Dermis microvascular lymphatic vessel endothelial cell (primary cell): ENCODE measurements at regions not wholly inside any gene's neighbourhood (a gene's known extent, or its start where the extent isn't known, plus 50 kb on each side); places are given as distances from the start of the nearest gene placed in this dataset.
"Not testable (repeated sequence)": the region's sequence is repeated elsewhere in the genome, so short reads cannot be mapped to it uniquely, and the experiment has no call there.

ENCODE experiments used
- DNase-seq, 2 donors: peaks; one replicate each; pipeline versions ENCODE4 v3.0.0 to v3.0.0-alpha.2; 2010; ENCODE audit warnings: low read depth in 2 of 2

DNA sequence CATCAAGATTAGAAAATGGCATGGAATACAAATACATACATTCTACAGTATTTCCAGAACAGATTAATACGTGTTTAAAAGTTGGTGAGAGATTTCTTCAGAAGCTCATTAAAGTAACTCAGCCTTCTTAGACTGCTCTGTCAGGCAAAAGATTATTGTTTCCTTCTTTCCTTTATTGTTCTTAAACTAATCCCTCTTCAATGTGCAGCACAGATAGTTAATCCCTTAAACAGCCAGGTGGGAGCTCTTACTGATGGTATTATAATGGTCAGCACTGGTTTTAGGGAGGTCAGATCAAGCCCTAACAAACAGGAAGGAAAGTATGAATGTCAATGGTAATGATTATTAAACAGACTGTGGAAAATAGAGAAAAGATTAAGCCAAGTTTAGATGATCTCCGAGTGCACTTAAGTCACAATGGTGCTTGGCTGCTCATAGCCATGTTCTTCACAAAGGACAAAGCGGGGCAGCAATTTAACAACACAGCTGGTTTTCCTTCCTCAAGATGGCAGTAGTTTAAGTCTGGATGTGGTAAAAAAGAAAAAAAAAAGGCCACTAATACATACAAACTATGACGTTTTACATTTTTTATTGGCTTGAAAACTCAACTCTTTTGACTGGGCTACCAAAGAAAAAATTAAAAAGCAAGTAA is 992.6 kb downstream of the PCDH9 start:
- DNase-seq: no peak

DNA sequence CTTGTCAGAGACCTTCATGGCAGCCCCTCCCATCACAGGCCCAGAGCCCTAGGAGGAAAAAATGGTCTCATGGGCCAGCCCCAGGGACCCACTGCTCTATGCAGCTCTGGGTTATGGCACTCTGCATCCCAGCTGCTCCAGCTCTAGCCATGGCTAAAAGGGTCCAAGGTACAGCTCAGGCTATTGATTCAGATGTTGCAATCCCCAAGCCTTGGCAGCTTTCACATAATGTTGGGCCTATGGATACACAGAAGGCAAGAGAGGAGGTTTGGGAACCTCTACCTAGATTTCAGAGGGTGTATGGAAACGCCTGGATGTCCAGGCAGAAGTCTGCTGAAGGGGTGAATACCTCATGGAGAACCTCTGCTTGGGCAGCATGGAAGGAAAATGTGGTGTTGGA is 996.0 kb downstream of the PCDH9 start:
- DNase-seq: no peak

DNA sequence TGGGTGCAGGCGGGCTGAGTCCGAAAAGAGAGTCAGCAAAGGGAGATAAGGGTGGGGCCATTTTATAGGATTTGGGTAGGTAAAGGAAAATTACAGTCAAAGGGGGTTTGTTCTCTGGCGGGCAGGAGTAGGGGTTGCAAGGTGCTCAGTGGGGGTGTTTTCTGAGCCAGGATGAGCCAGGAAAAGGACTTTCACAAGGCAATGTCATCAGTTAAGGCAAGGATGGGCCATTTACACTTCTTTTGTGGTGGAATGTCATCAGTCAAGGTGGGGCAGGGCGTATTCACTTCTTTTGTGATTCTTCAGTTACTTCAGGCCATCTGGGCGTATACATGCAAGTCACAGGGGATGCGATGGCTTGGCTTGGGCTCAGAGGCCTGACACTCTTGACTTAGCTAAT is 998.2 kb downstream of the PCDH9 start:
- DNase-seq: not testable (repeated sequence)

DNA sequence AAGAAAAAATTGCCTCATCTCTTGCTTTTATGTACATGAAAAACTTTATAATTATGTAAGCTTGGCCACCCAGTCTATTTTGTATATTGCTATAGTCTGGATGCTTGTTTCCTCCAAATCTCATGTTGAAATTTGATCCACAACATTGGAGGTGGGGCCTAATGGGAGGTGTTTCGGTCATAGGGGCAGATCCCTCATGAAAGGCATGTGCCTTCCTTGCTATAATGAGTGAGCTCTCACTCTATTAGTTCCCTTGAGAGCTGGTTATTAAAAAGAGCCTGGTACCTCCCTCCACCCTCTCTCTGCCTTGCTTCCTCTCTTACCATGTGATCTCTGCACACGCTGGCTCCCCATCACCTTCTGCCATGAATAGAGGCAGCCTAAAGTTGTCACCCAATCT is 1005.1 kb downstream of the PCDH9 start:
- no peak for DNase-seq

DNA sequence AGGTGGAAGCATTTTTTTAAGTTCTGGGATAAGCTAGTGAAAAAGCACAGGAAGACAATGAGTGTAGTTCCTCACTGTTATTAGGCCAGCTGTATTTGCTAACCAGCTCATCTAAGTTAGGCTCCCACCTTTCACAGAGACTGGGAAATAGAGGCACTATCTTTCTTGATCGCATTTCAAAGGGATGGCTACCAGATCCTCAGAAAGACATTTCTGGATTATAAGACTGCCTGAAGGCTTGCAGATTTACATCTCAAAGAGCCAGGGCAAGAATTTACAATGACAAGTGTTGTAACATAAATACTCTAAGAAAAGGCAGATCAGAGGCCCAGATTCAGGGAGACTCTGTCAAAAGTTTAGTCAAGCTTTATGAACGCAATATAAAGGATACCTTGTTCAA is 1005.5 kb downstream of the PCDH9 start:
- DNase-seq: no peak

DNA sequence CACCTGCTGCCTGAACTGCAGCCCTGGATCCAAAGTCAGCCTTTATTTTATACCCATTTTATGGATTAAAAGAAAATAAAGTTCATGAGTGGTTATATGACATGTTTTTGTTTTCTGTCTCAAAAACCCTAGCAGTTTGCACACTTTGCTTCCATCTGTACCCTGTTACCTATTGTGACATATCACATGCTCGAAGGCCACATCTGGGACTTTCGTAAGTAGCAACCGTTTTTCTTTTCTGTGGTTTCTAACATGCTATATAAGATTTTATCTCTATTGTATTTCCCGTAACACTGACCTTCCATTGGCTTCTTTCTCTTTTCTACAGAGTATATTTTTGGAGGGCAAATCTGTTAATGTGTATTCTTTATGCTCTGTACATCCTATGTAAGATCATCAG is 1007.2 kb downstream of the PCDH9 start:
- no peak for DNase-seq

DNA sequence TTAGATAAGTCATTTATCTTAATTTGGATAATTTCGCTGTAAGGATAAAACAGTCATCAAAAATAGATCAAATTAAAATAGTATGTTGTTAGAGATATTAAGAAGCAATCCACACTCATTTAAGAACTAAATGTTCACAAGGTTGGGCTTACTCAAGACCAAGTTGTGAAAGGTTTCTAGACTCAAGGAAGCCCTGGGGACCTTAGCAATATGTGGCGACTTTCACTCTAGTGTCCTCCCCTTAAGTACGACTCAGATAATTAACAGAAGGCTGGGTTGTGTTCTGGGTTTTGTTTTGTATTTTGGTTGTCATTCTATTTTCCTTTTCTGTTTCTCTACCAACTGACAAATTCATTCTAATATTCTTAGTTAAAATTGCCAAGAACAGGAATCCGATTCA is 1008.0 kb downstream of the PCDH9 start:
- no peak for DNase-seq

DNA sequence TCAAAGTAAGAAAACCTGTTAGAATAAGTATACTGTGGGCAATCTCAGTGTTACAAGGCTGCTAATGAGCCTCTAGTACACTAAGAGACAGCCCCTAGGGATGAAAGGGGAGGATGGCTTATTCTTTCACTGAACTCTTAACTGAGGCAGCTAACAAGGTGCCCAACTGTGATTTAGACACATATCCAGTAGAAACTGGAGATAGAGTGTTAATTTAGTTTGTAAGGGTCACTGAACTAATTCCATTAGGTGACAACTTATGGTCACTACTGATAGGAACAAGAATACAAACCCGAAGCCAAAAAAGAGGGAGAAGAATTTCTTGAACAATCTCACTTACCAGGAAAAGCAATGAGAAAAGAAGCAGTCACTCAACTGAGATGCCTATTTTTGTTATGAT is 1010.6 kb downstream of the PCDH9 start:
- no peak for DNase-seq

DNA sequence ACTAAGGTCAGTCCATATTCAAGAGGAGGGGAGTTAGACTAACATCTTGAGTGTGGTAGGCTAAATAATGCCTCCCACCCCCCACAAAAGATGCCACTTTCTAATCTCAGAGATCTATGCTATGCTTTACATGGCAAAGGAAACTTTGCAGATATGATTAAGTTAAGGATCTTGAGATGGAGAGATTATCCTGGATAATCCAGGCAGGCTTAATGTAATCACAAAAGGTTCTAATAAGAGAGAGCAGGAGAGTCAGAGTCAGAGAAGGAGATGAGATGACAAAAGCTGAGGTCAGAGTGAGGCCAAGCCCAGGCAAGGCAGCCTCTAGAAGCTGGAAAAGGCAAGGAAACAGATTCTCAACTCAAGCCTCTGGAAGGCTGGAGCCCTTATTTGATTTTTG is 1011.6 kb downstream of the PCDH9 start:
- DNase-seq: no peak

DNA sequence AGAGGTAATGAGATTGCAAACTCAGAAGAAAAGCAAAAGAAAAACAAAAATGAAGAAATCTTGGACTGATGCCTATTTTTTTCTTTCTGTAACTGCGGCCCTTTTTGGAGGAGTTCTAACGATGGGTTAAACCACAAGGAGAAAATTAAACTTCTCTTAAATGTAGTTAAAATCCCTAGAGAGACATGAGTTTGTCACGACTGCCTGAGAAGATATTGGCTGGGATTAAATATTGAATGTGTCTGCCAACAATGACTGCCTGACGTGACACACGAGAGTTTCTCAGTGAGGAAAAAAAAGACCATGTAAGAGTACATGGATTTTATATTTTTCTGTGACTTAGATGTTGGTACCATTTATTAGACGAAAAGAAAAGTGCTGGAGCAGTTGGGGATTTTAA is 1013.4 kb downstream of the PCDH9 start:
- no peak for DNase-seq

DNA sequence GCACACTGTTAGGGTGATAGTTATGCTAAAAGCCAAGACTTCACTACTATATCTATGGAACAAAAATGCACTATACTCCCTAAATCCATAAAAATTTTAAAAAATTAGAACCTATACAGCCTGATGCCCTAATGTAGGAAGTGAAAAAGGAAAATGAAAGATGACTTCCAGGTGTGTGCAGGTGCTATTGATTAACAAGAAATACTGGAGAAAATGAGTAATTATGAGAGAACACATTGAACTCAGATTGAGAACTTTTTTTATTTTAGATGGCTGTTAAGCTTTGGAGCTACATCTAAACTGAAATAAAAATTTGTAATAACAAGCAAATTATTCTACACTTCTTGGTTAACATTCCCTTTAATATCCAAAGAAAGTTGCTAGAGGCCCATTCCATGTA is 1015.7 kb downstream of the PCDH9 start:
- no peak for DNase-seq

DNA sequence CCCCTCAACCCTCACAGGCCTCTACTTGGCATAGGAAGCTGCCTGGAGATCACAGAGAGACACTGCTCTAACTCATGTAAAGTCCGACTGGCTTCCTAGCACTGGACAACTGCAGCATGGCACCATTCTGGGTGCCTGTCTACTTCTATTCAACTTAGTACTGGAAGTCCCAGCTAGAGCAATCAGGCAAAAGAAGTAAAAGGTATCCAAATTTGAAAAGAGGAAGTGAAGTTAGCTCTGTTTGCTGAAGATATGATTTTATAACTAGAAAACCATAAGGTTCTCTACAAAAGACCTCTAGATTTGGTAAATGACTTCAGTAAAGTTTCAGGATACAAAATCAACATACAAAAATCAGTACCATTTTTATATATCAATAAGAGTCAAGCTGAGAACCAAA is 1017.6 kb downstream of the PCDH9 start:
- DNase-seq: no peak

DNA sequence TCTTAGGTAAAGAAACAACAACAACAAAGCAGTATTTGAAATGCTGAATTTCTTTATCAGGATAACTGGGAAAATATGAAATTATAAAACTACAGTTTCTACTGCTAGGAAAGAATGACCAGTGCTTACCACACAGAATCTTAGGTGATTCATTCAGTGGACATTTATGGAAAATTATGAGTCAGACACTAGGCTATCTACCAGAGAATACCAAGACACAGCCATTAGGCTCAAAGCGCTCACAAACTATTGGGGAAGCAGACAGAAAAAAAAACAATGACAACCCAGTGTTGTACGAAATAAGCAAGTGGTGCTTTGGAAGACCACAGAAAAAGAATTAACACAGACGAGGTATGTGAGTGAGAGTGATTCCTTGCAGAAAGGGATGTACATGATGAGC is 1019.5 kb downstream of the PCDH9 start:
- peak in 1 of 2 donors; percentile 76 for DNase-seq

DNA sequence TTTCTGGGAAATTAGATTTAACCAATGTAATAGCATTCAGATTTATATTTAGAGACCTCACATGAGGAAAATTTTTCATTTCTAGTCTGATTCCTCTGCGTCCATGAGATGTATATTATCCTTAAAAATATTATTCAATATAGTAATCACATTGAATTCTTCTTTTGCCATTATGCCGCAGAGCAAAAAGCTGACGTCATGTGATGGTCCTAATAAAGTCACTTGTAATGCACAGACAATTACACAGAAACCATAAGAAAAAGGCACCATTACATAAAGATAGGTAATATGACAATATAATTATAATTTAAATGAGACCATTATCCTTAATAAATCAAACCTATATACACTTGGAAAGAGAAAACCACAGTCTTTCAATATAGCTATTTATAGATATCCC is 1021.5 kb downstream of the PCDH9 start:
- no peak for DNase-seq

DNA sequence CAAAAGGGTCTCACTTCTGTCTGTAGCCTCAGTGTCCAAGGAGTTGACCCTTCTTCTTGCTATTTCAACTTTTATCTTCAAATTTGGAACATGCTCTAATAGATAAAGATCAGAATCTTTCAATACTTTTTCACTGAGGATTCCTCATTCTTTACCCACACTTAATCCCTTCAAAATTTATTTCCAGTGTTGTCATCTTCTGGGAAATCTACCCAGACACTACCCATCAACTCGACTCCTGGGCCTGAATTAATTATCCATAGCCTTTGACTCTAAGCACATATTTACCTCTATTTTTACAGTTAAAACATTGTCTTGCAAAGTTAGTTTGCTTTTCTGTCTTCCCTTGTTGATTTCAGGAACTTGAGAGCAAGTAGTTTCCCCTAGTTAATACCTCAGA is 1022.5 kb downstream of the PCDH9 start:
- DNase-seq: no peak

DNA sequence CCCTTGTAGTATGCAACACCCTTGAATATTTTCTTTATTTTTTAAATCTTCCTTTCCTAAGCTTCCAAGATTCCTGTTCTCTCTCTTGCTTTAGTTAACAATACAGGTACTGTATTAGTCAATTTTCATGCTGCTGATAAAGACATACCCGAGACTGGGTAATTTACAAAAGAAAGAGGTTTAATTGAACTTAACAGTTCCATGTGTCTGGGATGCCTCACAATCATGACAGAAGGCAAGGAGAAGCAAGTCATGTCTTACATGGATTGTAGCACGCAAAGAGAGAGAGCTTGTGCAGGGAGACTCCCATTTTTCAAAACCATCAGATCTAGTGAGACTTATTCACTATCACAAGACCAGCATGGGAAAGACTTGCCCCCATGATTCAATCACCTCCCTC is 1024.3 kb downstream of the PCDH9 start:
- DNase-seq: no peak

DNA sequence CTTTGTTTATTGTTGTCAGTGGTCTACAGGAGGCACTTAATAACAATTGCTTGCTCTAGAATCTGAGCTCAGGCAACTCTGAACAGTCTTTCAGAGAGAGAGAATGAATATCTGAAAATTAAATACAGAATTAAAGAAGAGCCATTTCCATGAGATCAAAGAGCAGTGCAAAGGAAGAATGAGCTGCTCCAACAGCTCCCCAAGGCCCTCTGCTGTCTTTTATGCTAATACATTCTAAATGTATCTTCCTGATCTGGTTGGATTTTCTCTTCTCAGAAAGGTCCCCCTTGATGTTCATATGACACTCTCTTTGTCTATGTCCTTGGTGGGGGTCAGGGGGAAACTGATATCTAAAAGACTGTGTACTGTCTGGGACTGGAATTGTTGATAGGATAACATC is 1029.6 kb downstream of the PCDH9 start:
- DNase-seq: no peak

DNA sequence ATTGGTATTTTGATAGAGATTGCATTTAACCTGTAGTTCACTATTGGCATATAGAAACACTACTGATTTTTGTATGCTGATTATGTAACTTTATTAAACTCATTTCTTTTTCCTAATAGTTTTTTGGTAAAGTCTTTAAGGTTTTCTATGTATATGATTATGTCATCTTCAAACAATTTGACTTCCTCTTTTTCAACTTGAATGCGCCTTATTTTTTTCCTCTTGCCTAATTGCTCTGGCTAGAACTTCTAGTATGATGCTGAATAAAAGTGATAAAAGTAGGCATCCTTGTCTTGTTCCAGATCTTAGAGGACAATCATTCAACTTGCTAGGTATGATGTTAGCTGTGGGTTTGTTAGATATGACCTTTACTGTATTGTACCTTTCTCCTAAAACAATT is 1034.9 kb downstream of the PCDH9 start:
- no peak for DNase-seq

DNA sequence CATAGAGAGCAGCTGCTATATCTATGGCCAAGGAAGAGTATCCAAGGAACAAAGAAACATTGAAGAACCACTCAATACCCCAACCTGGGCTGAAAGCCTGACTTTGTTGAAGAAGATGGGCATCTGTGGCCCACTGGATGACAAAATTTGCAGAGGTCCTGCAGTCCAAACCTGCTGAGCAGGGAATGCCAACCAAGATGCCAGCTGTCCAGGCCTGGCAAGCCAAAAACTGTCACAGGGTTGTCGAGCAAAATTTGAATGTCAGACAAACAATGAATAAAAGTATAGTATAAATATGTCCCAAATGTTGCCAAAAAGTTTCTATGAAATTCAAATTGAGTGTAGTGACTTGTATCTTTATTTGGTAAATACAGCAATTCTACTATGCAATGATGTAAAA is 1040.2 kb downstream of the PCDH9 start:
- DNase-seq: no peak

DNA sequence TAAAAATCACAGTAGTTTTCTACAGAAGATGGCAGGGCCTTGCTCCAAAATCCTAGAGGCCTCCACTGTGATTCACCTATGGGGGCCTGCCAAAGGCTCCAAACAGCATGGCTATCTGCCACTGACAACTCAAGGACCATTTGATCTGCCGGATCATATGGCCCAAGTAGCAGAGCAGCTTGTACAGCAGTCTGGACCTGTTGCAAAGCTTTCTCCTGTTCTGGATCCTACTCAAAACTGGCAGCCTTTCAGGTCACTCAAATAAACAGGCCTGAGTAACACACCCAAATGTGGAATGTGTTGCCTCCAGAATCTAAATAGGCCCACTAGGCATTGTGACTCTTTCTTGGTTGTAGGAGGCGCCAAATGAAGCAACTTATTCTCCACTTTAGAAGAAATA is 1049.3 kb downstream of the PCDH9 start:
- DNase-seq: no peak

DNA sequence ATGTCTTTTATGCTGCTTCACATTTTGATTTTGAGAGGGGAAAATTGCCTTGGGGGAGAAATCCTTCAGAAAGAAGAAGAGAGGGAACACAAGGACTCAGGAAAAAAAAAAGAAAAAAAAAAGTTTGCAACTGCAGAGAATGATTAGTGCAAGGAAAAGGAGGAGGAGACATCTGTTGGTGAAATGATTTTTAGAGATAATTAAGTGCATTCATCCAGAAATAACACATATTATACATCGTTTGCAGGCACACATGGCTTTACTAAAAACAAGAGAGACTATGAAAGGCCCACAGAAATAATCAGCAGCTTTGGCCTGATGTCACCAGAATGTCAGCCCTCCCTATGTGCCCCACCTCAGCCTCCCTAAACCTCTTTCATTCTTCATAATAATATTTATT is 1058.2 kb downstream of the PCDH9 start:
- no peak for DNase-seq

DNA sequence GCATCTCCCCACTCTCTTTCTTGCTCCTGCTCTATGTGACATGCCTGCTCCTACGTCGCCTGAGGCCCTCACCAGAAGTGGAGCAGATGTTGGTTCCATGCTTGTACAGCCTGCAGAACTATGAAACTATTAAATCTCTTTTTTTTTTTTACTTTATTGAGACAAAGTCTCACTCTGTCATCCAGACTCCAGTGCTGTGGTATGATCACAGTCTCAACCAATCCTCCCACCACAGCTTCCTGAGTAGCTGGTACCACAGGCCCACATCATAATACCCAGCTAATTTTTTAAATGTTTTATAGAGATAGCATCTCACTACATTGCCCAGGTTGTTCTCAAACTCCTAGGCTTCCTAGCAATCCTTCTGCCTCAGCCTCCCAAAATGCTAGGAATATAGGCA is 1067.7 kb downstream of the PCDH9 start:
- no peak for DNase-seq

DNA sequence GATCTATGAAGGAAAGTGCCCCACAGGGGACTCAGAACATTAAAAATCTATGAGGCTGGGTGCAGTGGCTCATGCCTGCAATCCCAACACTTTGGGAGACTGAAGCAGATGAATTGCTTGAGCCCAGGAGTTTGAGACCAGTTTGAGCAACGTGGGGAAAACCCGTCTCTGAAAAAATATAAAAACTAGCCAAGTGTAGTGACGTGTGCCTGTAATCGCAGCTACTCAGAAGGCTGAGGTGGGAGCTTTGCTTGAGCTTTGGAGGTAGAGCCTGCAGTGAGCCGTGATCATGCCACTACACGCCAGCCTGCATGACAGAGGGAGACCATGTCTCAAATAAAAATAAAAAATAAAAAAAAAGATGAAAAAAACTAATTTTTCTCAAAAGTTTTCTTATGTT is 1070.6 kb downstream of the PCDH9 start:
- DNase-seq: no peak

DNA sequence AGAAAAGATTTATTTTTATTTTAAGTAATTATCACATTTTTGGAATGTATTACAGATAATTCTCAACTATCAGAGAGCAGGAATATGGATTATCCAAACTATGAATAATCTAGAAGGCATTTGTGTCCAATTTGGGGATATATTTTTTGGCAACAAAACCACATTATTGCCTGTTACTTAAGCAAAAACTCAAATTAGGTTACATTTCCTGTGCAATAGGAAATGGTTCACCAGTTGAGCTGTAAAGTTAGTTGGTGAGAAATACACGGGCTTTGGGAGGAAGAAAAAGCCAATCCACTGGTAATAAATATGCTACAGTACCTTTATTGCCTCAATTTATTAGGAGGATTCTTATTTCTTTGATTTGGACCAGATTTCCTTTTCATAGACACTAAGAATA is 1075.2 kb downstream of the PCDH9 start:
- peak in 1 of 2 donors; percentile 20 for DNase-seq
